Breast epithelium (tissue), 3 donors: ENCODE measurements at regions not wholly inside any gene's neighbourhood (a gene's known extent, or its start where the extent isn't known, plus 50 kb on each side); places are given as distances from the start of the nearest gene placed in this dataset.

Source experiments
- CTCF ChIP-seq, 3 donors: fragments of 450-650 bp; IDR thresholded peaks; one replicate each; pipeline ENCODE4 v1.5.1; 2016 to 2017; ENCODE audit warnings: antibody characterized with exemption in 3 of 3, mild to moderate bottlenecking in 3 of 3, moderate library complexity in 3 of 3
- POLR2A ChIP-seq: fragments of 450-650 bp; IDR thresholded peaks from one replicate; pipeline ENCODE4 v1.6.1; 2016; ENCODE audit warnings: antibody characterized with exemption, mild to moderate bottlenecking, moderate library complexity

GRCh38 chr12:78787576-78787975 is 77.0 kb upstream of the SYT1 start:
- no peak for TF ChIP-seq CTCF (IDR thresholded peaks at IDR 0.05)
- TF ChIP-seq POLR2A: no peak
